ENCODE measurements at regions not wholly inside any gene's neighbourhood (a gene's known extent, or its start where the extent isn't known, plus 50 kb on each side); places are given as distances from the start of the nearest gene placed in this dataset.

- intact Hi-C loops (cut with micrococcal nuclease; ENCODE audit: unreplicated experiment) (no loop called here), in situ Hi-C loops (cut with MboI) (no loop called here)
- ChIA-PET CTCF (no interaction called here), POLR2A (no interaction called here), RAD21 (ENCODE audit: unreplicated experiment) (no interaction called here), SMC1A (ENCODE audit: uncharacterized antibody, unreplicated experiment) (no interaction called here)
- no peaks in the 10 kb centered on the region for H4K20me1 ChIP-seq (ENCODE audit: control insufficient read depth, insufficient read depth)
- no TSS peak for BruUV-seq (replicated peaks)
- H3K9ac ChIP-seq (ENCODE audit: control insufficient read depth, insufficient read depth, low read length), result no peak overlapping the region
- 0% methylated on average over 1 of the region's 1 CpG for WGBS (ENCODE audit: insufficient coverage, insufficient replicate concordance, low lambda C conversion rate, missing lambda C conversion rate)
- no peak overlapping the region for H3K4me3 ChIP-seq
- no peaks in the 10 kb centered on the region for H3K27me3 ChIP-seq (replicated peaks in 1 of 2; ENCODE audit: control insufficient read depth in 2 of 2, insufficient read depth in 2 of 2, low read length in 1 of 2)
- no peak overlapping the region for H2AFZ ChIP-seq (ENCODE audit: control insufficient read depth, low read depth, low read length)
- FAIRE-seq, result no peak
- TF ChIP-seq HCFC1 (IDR thresholded peaks at IDR 0.05; ENCODE audit: low read length) (no peak), NKRF (conservative IDR thresholded peaks at IDR 0.05) (no peak), EED (IDR thresholded peaks at IDR 0.05; ENCODE audit: low read depth) (no peak), ZBTB33 (IDR thresholded peaks at IDR 0.05) (no peak), ZNF592 (IDR thresholded peaks at IDR 0.05) (no peak), EGR1 (IDR thresholded peaks at IDR 0.05; ENCODE audit: borderline replicate concordance in 1 of 2, low read depth in 2 of 2, low read length in 2 of 2) (no peak), SIN3A (IDR thresholded peaks at IDR 0.05; ENCODE audit: low read depth, low read length) (no peak), ASH2L (IDR thresholded peaks at IDR 0.05; ENCODE audit: borderline replicate concordance, low read depth) (no peak)
- no peak overlapping the region for H3K4me2 ChIP-seq (ENCODE audit: control insufficient read depth, insufficient read depth)
- no peak for DNase-seq (ENCODE audit: low read depth, low spot score)
- H3K27ac ChIP-seq (ENCODE audit: control insufficient read depth, insufficient read depth), result no peak overlapping the region
- no peaks in the 10 kb centered on the region for H3K4me1 ChIP-seq (ENCODE audit: control insufficient read depth, insufficient read depth, low read length)
- H3K36me3 ChIP-seq (ENCODE audit: control insufficient read depth in 2 of 2, insufficient read depth in 2 of 2, low read length in 1 of 2), result no peaks in the 10 kb centered on the region
- no peaks in the 10 kb centered on the region for H3K79me2 ChIP-seq (ENCODE audit: control insufficient read depth, insufficient read depth, low read length)
- ATAC-seq, result no peak
- no peaks in the 10 kb centered on the region for H3K9me3 ChIP-seq (replicated peaks; ENCODE audit: control insufficient read depth, insufficient read depth, low read length)
Measured at GRCh38 chr10:8417631-8418030, 363.1 kb downstream of the GATA3 start.
